HG03175 (cell line): ENCODE measurements at regions not wholly inside any gene's neighbourhood (a gene's known extent, or its start where the extent isn't known, plus 50 kb on each side); places are given as distances from the start of the nearest gene placed in this dataset.

Source experiments
- ATAC-seq: cut with Tn5 transposase; IDR thresholded peaks from one replicate; pipeline ENCODE4 v1.9.1; 2021; ENCODE audit warnings: mild to moderate bottlenecking, moderate library complexity; ENCODE audit not compliant: unreplicated experiment

DNA sequence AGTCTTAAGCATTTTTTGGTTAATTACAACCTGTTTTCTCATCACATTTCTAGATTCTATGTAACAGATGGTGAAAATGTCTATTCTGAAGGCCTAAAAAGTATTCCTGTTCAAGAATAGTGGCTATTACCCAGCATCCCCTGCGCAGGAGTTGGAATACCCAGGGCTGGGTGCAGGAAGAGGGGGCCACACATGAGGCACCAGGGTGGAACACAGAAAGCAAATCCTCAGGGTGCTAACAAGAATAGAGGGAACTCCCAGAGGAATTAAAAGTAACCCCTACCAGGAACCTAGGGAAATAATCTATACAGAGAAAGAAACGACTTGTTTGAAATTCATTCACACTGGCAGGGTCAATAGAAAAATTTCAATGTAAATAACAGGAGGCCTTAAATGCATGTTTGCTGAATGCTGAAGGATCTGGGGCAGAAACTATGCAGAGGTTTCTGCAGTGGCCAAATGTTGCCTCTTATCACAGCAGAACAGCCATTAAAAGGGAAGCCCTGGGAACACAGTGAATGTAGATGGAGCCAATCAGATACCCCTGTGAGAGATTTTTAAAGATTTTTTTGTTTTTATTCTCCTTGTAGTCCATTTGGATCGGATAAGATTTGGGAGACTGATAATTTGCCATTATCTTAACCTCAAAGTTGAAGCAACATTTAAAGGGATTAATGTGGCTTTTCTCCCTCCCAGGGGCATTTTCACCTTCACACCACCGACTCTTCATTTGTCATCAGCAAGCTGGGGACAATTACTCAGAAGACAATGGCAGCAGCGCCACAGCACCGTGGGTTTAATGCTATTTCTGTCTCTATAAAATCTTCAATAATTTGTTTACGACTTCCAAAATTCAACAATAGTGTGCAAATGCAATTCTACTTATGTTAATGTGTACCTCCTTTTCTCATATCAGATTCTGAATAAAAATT is 196.0 kb upstream of the PSMD7 start:
- ATAC-seq: no peak

DNA sequence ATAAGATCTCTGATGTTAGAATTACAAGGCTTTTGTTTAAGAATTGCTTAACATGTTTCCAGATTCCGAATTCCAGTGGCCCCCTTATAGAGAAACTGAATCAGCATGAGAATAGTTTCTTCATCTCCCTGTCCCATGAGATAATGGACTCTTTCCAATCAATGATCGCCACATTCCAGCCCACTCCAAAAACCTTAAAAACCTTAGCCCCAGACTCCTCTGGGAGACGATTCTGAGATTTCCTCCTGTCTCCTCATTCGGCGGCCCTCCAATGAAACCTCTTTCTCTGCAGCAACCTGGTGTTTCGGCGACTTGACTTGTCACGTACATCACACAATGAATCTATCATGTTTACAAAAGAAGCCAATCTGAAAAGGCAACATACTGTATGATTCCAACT is 197.1 kb upstream of the PSMD7 start:
- ATAC-seq: no peak

DNA sequence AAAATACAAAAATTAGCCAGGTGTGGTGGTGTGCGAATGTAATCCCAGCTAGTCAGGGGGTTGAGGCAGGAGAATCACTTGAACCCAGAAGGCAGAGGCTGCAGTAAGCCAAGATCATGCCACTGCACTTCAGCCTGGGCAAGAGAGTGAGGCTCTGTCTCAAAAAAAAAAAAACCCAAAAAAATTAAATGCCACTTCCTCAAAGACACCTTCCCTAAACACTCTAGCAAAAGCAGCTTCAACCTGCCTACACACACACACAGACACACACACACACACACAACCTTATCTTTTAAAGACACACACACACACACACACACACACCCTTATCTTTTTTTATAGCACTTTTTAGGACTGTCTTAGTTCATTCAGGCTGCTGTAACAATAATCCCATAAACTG is 201.7 kb upstream of the PSMD7 start:
- no peak for ATAC-seq

DNA sequence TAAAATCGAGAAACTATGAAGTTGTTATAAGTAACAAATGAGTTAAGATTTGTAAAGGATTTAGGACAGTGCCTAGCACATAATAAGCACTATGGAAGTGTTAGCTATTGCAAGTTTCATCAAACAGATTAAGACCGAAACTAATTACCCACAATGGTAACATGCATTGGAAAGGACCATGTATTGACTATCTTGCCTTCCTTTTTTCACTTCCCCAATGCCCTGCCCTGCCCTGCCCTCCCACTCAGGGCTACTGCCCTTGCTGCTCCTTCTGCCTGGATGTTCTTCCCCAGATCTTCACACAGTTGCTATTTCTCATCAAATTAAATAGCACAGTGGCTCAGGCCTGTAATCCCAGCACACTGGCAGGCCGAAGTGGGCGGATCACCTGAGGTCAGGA is 202.1 kb upstream of the PSMD7 start:
- no peak for ATAC-seq

DNA sequence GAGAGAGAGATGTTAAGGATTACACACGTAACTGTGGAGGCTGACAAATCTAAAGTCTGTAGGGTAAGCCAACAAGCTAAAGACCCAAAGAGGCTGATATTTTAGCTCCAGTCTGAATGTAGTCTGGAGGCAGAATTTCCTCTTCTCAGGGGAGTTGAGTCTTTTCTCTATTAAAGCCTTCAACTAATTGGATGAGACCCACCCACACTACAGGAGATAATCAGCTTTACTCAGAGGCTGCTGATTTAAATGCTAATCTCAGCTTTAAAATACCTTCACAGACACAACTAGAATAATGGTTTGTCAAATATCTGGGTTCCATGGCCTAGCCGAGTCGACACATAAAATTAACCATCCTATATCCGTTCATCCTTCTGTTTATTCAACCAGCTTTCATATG is 204.3 kb upstream of the PSMD7 start:
- ATAC-seq: no peak

DNA sequence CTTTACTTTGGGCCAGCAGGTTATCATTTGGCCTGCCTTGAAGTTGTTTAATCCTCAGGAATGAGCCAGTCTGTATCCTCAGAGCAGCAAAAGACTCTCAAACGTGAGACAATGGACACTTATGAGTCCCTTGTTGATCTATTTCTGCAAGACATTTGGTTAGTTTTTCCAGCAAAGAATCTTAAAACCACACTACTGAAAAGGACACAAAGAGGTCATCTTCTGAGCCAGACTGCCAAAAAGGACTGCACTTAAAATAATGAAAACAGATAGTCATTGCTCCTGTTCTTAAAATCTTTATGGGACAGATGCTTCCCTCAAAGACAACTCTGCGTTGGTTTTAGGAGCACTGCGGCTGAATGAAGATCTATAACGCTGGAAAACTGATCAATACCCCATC is 205.7 kb upstream of the PSMD7 start:
- no peak for ATAC-seq

DNA sequence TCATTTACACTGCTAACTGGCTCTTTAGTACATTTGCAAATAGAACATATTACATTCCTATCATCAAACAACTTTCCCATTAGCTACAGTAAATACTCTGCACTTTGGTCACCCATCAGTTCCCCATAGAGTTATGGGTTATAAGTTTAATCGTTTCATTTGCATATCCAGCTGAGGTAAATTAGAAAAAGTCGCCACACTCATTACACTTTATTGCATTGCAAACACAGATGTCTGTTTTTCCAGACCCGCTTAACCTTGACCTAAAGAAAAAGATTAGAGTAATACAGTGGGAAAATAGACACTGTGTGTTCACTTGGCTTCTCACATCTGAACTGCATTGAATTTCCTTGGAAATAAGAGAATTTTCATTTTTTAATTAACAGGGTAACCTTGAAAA is 213.1 kb upstream of the PSMD7 start:
- no peak for ATAC-seq

DNA sequence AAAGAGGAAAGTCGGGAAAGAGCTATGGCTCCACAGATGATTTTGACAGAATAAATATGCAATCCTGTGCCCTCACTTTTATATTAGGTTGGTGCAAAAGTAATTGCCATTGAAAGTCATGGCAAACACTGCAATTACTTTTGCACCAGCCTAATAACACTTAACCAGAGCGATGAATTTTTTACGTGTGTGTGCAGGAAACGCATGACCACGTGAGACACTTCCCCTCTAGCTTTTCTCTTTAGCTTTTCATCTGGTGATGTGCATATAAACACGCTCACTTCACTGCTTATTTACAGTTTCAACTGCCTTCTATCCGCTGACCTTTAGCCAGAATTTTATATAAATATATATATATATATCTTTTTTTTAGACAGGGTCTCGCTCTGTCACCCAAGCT is 216.3 kb upstream of the PSMD7 start:
- ATAC-seq: no peak

DNA sequence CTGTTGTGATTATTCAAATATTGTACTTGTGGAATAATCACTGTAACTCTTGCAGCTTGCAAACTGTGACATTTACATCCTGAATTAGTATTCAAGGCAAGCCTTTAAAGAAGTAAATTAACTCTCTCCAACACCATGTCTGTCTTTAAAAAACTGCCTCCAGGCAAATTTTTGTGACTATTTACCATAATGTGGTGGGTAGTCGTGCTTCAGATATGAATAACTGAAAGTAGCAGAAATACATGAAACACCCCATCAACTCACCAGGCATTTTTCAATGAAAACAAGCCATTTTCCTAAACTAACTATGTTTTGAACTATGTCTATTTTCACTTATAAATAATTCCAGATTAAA is 217.4 kb upstream of the PSMD7 start:
- peak; percentile 60 for ATAC-seq

DNA sequence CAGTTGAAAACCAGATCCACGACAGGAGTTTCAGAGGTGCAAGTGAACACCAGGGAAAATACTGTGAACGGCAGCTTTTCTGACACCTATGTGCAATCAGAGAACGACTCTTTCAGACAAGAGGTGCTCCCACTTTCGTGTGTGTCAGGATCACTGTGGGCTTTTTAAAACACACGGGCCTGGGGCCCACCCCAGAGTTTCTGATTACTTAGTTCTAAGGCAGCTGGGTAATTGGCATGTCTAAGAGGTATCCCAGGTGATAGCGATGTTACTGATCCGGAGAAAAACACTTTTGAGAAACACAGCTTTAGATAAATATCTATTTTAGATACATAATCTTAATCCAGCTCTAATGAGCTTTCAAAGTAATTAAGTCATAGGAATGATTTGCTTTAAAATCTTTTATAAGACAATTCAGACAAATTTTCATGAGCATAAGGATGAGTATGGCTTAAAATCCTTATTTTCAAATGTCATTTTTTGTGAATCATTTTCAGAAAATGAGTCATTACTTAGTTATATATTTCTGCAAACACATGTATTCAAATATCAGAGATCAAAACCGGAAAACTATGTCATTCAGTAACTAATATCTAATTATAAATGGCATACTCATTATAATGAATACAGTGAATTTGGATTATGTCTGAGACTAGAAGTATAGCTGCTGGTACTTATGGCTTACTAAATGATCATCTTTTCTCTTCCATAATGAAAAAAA is 217.9 kb upstream of the PSMD7 start:
- peak; percentile 85 for ATAC-seq

DNA sequence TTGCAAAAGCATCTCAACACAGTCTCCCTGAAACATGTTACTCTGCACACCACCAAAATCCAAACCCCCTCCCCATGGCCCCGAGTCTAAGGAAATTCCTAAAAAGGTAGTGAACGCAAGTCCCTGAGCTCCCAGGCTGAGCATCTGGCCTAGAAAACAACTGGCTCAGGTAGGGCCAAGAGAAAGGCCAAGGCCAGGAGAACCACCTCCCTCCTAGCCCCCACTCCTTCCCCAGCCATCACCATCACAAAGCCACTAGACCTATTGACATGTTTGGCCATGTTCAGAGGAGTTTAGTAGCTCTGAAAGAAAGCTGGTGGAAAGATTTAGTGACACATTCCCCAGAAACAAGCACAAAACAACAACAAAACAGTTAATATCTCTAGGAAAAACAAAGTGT is 220.0 kb upstream of the PSMD7 start:
- no peak for ATAC-seq

DNA sequence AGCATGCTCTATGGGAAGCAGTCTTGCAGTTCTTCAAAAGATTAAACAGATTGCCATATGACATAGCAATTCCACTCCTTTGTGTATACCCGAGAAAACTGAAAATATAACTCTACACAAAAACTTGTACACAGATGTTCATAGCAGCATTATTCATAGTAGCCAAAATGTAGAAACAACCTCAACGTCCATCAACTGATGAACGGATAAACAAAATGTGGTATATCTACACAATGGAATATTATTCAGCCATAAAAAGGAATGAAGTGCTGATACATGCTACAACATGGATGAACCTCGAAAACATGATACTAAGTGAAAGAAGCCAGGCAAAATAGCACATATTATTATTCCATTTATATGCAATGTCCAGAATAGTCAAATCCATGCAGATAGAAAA is 221.2 kb upstream of the PSMD7 start:
- no peak for ATAC-seq

DNA sequence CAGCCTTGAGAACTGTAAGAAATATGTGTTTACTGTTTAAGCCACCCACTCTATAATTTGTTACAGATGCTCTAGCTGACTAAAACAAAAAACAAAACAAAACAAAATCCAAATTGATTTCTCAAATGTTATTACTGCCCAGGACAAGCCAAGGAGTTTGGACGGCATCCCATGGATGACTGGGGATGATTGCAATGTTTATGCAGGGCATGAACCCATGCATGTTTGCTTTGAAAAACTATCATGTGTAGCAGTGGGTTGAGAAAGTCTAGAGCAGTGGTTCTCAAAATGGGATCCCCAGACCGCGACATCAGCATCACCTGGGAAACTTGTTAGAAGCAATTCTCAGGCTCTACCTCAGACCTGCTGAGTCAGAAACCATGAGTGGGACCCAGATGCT is 223.2 kb upstream of the PSMD7 start:
- no peak for ATAC-seq

DNA sequence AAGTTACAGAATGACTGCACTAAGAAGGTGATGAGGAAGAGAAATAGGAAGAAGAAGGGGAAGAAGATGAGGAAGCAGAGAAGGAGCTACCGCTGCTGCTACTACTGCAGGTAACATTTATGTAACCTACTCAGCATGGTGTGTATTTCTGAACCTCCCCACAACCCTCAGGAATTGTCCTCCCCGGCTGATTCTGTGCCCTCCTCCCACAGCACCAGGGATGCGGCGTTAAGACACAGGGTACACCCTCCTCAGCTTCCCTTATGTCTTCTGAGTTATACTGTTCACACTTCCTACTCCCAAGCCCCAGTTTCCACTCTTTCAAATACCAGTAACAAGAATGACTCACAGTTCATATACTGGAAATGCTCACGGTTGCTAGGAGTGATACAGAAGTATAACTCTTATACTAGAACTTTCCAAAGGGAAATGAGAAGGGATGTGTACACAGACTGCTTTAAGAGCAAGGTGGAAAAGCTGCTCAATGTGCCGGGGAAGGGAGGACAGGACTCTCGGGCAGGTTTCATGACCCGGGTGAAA is 224.5 kb upstream of the PSMD7 start:
- ATAC-seq: no peak

DNA sequence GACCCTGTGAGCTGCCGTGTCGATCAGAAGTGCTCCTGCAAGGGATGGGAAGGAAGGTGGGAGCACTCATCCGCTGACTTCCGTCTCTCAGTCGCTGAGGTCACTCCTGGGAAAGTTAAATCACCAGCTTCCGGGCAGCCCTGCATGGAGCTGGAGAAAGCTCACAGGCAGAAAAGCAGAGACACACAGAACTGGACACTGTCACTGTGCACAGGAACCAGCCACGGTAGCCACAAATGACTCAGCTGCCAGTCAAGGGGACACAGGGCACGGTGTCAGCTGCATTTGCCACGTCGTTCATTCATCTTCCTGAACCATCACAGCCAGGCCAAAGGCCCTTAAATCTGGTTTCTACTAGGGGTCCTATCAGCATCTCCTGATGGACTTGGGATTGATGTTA is 226.4 kb upstream of the PSMD7 start:
- no peak for ATAC-seq

DNA sequence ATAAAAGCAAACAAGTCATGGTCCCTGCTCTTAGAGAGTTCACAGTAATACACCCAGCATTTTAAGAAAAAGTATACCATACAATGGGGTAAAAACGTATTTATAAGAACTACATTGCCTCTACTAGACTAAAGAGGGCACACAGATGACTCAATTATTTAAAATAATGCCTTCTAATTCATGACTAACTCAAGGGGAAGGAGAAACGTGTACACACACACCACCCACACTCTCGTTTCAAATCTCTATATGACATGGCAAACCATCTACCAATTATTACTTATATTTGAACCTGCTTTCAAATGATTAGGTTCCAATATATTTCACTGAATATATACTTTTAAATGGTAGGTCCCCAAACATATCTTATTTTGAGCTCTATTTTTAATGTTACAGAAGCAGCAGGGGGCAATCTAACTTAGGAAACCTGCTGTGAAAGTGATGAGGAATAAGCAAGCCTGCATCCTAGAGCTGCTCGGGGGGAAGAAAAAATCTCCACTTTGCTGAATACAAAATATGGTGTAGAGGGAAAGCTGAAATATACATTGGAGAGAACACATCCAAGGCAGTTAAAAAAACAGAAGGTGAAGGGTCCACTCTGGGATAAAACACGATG is 232.4 kb upstream of the PSMD7 start:
- ATAC-seq: no peak

DNA sequence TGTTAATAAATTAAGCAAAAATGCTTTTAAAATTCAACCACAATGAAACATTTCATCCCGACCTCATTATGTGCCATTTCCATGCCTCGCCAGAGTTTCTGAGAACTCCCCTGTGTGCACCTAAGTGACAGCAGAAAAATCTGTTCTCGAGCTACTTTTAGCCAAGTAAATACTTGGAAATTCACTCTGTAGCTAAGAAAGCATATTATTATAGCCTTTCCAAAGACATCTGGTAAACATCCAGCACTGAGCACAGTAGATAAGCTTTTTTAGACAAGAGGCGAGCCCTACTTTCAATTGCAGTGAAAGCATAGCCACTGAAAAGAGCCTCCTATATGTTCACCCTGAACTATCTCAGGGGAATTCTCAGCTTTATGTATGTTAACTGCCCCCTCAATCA is 242.8 kb upstream of the PSMD7 start:
- no peak for ATAC-seq

DNA sequence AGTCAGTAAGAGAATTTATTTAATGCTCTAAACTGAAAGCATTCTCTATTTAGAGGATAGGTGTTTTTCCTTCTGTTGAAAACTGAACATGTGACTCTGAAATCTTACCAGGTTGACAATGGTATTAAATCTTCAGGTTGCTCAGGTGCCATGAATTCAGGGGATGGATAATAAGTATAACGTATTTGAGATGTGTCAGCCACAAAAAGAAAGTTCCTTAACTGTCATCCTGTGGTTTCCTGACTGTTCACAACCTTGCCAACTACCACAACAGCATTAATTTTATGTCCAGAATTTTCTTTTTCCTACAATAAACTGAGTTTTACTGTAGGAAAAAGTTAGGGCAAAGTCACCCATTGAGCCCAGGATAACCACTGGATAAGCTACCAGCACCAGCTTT is 243.3 kb upstream of the PSMD7 start:
- ATAC-seq: no peak

DNA sequence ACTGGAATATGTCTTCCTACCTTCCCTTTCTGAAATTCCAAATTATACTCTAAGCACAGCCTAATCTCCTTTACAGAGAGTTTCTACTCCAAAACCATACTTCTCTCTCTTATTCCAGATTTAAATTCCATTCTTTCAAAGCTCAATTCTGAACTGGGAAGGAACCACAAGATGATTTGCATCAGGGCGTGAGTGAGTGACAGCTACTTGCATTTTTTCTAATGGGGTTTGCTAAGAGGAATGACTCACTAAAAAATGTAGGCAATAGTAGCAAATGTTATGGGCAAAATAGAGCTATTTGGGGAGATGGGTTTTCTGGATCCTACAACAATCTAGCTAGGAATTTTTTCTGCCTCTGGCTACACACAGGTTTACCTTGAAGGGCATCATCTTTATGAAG is 244.6 kb upstream of the PSMD7 start:
- ATAC-seq: no peak

DNA sequence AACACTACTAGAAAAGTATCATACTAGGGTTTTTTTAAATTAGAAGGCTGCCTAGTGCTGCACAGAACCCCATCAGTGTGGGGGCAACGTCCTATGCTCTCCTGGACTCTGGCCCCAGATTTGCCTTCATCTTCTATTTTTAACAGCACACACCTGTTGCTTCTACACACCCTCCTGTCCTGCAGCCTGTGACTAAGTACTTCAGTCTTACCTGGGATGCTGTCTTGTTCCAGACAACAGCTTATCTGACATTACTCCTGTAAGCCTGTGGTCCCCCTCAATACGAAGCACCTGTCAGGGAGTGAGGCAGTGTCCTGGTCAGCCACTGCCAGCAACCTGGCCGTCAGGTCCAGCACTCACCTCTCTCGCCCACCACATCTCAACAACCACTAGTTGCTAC is 247.6 kb upstream of the PSMD7 start:
- ATAC-seq: no peak

DNA sequence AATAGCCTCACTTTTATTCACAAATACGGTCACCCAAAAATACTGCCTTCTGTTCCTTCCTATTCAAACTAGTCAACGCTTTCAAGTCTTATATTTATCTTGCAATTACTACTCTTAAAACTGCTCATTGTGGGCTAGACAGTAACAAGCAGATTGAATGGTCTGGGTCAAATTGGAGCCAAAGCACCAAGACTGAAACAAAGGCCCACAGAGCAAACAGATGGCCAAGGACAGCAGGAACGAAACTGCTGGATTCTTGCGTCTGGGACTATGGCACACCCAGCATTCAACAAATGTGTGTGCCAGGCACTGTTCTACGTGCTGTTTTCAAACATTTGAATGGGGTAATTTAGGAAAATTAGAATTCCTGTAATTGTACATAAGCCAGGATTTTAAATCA is 250.1 kb upstream of the PSMD7 start:
- no peak for ATAC-seq

DNA sequence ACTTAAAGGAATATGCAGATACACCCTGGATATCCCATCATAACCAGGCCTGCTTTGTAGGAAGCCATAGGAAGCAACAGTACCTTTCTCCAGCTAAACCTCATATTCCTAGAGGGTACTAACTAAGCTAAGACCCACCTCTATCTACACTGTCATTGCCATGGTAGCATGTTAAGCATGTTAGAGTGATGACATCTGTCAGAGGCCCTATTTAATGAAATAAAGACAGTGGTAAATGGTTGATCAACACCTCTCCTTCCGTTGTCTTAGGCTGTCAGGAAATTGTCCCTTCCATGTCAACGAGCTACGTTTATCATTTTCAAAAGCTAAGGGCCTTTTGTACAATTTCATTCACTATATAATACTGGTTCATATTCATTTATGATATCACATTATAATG is 251.1 kb upstream of the PSMD7 start:
- no peak for ATAC-seq
